GM18909 (cell line): ENCODE measurements at regions not wholly inside any gene's neighbourhood (a gene's known extent, or its start where the extent isn't known, plus 50 kb on each side); places are given as distances from the start of the nearest gene placed in this dataset.

Experiments
- ATAC-seq: cut with Tn5 transposase; IDR thresholded peaks from one replicate; pipeline ENCODE4 v1.9.1; 2021; ENCODE audit warnings: mild to moderate bottlenecking; ENCODE audit not compliant: unreplicated experiment, poor library complexity

GRCh38 chr13:30037306-30037705, 186.9 kb upstream of the UBL3 start:
- no peak for ATAC-seq

- ATAC-seq = no peak
Measured at GRCh38 chr13:30034458-30034795, 184.0 kb upstream of the UBL3 start.

- no peak for ATAC-seq
Measured at GRCh38 chr13:30033681-30034457, 183.5 kb upstream of the UBL3 start.

- no peak for ATAC-seq
Measured at GRCh38 chr13:30032263-30032662, 181.8 kb upstream of the UBL3 start.

- no peak for ATAC-seq
Measured at GRCh38 chr13:30031488-30031887, 181.1 kb upstream of the UBL3 start.

- no peak for ATAC-seq
Measured at GRCh38 chr13:30030141-30030750, 179.8 kb upstream of the UBL3 start.

GRCh38 chr13:30027569-30028455, 177.4 kb upstream of the UBL3 start:
- no peak for ATAC-seq

GRCh38 chr13:30026909-30027308, 176.5 kb upstream of the UBL3 start:
- ATAC-seq = no peak

- no peak for ATAC-seq
Measured at GRCh38 chr13:30026093-30026492, 175.7 kb upstream of the UBL3 start.

GRCh38 chr13:30025351-30025750, 174.9 kb upstream of the UBL3 start:
- no peak for ATAC-seq

GRCh38 chr13:30024125-30024865, 173.9 kb upstream of the UBL3 start:
- no peak for ATAC-seq

GRCh38 chr13:30023196-30023895, 172.9 kb upstream of the UBL3 start:
- no peak for ATAC-seq

GRCh38 chr13:30022796-30023195, 172.4 kb upstream of the UBL3 start:
- no peak for ATAC-seq

- no peak for ATAC-seq
Measured at GRCh38 chr13:30022256-30022655, 171.8 kb upstream of the UBL3 start.

GRCh38 chr13:30021611-30022010, 171.2 kb upstream of the UBL3 start:
- ATAC-seq = no peak

GRCh38 chr13:30020726-30021312, 170.4 kb upstream of the UBL3 start:
- ATAC-seq = no peak

GRCh38 chr13:30019648-30020626, 169.5 kb upstream of the UBL3 start:
- ATAC-seq = no peak

GRCh38 chr13:30017880-30018279, 167.5 kb upstream of the UBL3 start:
- no peak for ATAC-seq
